GM12874 (cell line): ENCODE measurements at regions not wholly inside any gene's neighbourhood (a gene's known extent, or its start where the extent isn't known, plus 50 kb on each side); places are given as distances from the start of the nearest gene placed in this dataset.

ENCODE experiments used
- CTCF ChIP-seq: IDR thresholded peaks from 2 replicates; pipeline ENCODE4 v1.5.1; 2011; ENCODE audit warnings: low read depth, mild to moderate bottlenecking, control low read depth, low read length, moderate library complexity; ENCODE audit not compliant: insufficient read depth

- no peak for TF ChIP-seq CTCF
Measured at GRCh38 chr6:121698617-121699016, 263.2 kb downstream of the GJA1 start.

DNA sequence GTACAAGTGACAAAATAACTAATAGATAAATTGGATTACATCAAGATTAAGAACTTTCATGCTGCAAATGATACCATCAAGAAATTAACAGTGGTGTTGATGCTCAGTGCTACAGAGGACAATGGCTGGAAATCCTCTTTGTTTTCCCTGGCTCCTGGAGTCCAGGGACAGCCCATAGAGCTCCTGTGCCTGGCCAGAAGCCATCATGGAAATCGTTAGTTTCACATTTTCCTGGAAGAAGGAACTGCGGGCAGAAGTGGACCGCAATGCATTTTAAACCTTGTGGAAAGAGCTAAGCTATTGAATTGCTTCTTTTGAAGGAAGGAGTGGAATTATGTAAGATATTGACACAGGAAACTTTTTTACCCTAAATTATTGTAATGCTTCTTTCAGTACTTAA is 276.0 kb downstream of the GJA1 start:
- TF ChIP-seq CTCF = no peak

GRCh38 chr6:121717686-121718085 is 282.2 kb downstream of the GJA1 start:
- no peak for TF ChIP-seq CTCF

DNA sequence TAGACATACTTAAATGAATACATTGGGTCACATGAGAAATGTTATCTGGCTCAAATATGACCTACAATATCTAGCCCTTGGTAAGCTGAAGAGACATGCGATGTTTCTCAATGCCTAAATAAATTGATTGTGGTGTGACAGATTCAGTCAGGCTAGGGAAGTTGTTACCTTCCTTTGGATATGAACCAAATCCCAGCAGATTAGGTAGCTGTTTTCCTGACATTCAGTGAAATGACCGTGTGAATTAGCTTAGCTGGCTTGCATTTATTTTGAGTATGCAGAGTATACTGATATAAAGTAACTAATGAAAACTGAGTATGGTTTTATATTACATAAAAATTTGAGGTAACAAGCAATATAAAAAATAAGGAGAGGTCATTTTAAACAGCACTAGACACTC is 288.2 kb downstream of the GJA1 start:
- no peak for TF ChIP-seq CTCF

DNA sequence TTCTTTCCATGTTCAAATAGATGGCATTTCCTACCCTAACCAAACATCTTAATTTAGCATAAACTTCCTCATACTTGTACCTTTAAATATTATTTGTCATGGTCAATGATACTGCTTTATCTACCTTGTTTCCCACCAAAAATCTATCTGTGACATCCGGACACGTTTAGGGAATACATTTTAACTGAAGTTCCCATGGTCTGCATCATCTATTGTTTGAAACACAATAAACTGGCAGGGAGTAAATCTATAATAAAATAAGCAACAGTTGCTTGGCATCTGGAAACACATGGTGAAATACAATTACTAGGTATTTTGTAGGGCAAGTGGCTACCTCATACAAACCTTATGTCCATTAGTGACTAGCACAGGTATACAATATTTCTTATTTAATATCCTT is 289.1 kb downstream of the GJA1 start:
- TF ChIP-seq CTCF = no peak

DNA sequence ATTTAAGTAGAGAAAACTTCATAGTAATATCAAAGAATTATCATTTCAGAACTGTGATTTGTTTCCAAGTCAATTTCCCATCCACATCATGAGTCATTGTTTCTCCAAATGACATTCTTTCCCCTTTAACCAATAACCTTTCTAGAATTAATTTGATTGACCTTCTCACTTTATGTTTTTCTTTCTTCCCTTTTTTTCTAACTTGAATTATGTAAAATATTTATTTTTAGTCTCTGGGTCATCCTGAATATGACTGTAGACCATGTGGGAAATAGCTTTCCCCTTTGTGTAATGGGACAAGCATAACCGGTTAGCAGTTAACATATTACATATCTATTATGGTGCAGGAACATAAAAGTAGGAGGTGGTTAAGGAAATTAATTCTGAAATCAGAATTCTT is 291.1 kb downstream of the GJA1 start:
- no peak for TF ChIP-seq CTCF

GRCh38 chr6:121730616-121731015 is 295.2 kb downstream of the GJA1 start:
- TF ChIP-seq CTCF = no peak

DNA sequence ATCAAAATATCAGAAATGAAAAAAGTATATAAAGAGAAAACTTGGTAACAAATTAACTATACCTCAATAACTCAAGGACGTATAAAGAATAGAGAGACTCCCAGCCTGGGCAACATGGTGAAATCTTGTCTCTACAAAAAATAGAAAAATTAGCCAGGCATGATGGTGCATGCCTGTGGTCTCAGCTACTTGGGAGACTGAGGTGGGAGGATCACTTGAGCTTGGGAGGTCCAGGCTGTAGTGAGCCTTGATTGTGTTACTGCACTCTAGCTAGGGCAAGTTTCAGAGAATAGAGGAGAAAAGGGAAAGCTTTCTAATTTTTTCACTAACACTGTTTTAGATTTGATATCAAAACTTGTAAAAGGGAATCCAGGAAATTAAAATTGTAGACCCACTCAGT is 295.9 kb downstream of the GJA1 start:
- TF ChIP-seq CTCF = no peak
